NCI-H748 (cell line): ENCODE measurements at regions not wholly inside any gene's neighbourhood (a gene's known extent, or its start where the extent isn't known, plus 50 kb on each side); places are given as distances from the start of the nearest gene placed in this dataset.
"Not testable (repeated sequence)": the region's sequence is repeated elsewhere in the genome, so short reads cannot be mapped to it uniquely, and the experiment has no call there.

Source experiments
- DNase-seq: peaks from one replicate; lab custom pipeline; 2025; ENCODE audit not compliant: unreplicated experiment; lab: John Stamatoyannopoulos, UW

- no peak for DNase-seq
These were observed 108.1 kb downstream of the MAP3K21 start for GRCh38 chr1:233435622-233436021.

GRCh38 chr1:233439721-233440120, 112.2 kb downstream of the MAP3K21 start:
- no peak for DNase-seq

- peak; percentile 63 for DNase-seq
These were observed 113.5 kb downstream of the MAP3K21 start for GRCh38 chr1:233440951-233441401.

GRCh38 chr1:233442026-233442780, 114.7 kb downstream of the MAP3K21 start:
- DNase-seq, result no peak

GRCh38 chr1:233443040-233443760, 115.7 kb downstream of the MAP3K21 start:
- DNase-seq, result no peak

- no peak for DNase-seq
These were observed 117.0 kb downstream of the MAP3K21 start for GRCh38 chr1:233444484-233444883.

GRCh38 chr1:233445737-233446136, 118.2 kb downstream of the MAP3K21 start:
- no peak for DNase-seq

- DNase-seq, result no peak
These were observed 119.4 kb downstream of the MAP3K21 start for GRCh38 chr1:233446935-233447334.

GRCh38 chr1:233448109-233448689, 120.7 kb downstream of the MAP3K21 start:
- DNase-seq, result no peak

GRCh38 chr1:233452724-233453123, 125.2 kb downstream of the MAP3K21 start:
- DNase-seq, result no peak

GRCh38 chr1:233453433-233454200, 126.1 kb downstream of the MAP3K21 start:
- DNase-seq, result no peak

- DNase-seq, result no peak
These were observed 132.0 kb downstream of the MAP3K21 start for GRCh38 chr1:233459470-233459945.

- DNase-seq, result no peak
These were observed 132.4 kb downstream of the MAP3K21 start for GRCh38 chr1:233459968-233460367.

- no peak for DNase-seq
These were observed 133.2 kb downstream of the MAP3K21 start for GRCh38 chr1:233460692-233461091.

GRCh38 chr1:233461847-233462246, 134.3 kb downstream of the MAP3K21 start:
- no peak for DNase-seq

- DNase-seq, result no peak
These were observed 135.8 kb downstream of the MAP3K21 start for GRCh38 chr1:233463333-233463732.

- DNase-seq, result no peak
These were observed 138.3 kb downstream of the MAP3K21 start for GRCh38 chr1:233465745-233466343.

- DNase-seq, result no peak
These were observed 143.0 kb upstream of the KCNK1 start for GRCh38 chr1:233470741-233471499.

- not testable (repeated sequence) for DNase-seq
These were observed 142.1 kb upstream of the KCNK1 start for GRCh38 chr1:233471851-233472250.

GRCh38 chr1:233472796-233473195, 141.1 kb upstream of the KCNK1 start:
- not testable (repeated sequence) for DNase-seq
